ENCODE measurements at regions not wholly inside any gene's neighbourhood (a gene's known extent, or its start where the extent isn't known, plus 50 kb on each side); places are given as distances from the start of the nearest gene placed in this dataset.

GRCh38 chr1:30103708-30104411 lies 619.5 kb downstream of the MATN1 start:
- Histone ChIP-seq H3K79me2 (replicated peaks; ENCODE audit: insufficient read depth, low read length) (no peaks in the 10 kb centered on the region), H3K4me3 (ENCODE audit: low read length) (no peak overlapping the region), H2AFZ (ENCODE audit: low read depth, low read length) (no peak overlapping the region), H3K9me2 (ENCODE audit: insufficient read depth, low read length) (no peaks in the 10 kb centered on the region), H3K27ac (ENCODE audit: low read length) (no peak overlapping the region), H3K9ac (ENCODE audit: low read length) (no peak overlapping the region), H3F3A (ENCODE audit: insufficient read depth, low read length, poor library complexity, severe bottlenecking) (no peaks in the 10 kb centered on the region), H3K9me3 (ENCODE audit: low read length) (no peaks in the 10 kb centered on the region), H3K36me3 (ENCODE audit: insufficient read depth, low read length) (no peaks in the 10 kb centered on the region), H3K4me2 (ENCODE audit: low read length) (no peak overlapping the region), H4K20me1 (ENCODE audit: insufficient read depth) (no peaks in the 10 kb centered on the region), H3K27me3 (ENCODE audit: insufficient read depth, low read depth, low read length) (no peaks in the 10 kb centered on the region)
- TF ChIP-seq SMC3 (conservative IDR thresholded peaks at IDR 0.05; ENCODE audit: poor library complexity) (no peak), POLR2AphosphoS5 (IDR thresholded peaks at IDR 0.05) (no peak), EP300 (conservative IDR thresholded peaks at IDR 0.05; ENCODE audit: poor library complexity, severe bottlenecking) (no peak), CTCF (IDR thresholded peaks at IDR 0.05; ENCODE audit: poor library complexity, severe bottlenecking) (no peak), EZH2 (IDR thresholded peaks at IDR 0.05; ENCODE audit: borderline replicate concordance, insufficient read depth, low read length, poor library complexity, severe bottlenecking) (no peak), RAD21 (conservative IDR thresholded peaks at IDR 0.05) (no peak), TAF1 (IDR thresholded peaks at IDR 0.05; ENCODE audit: low read depth) (no peak), REST (IDR thresholded peaks at IDR 0.05; ENCODE audit: borderline replicate concordance) (no peak), MXI1 (conservative IDR thresholded peaks at IDR 0.05; ENCODE audit: poor library complexity, severe bottlenecking) (no peak)

GRCh38 chr1:30102605-30103004 lies 620.8 kb downstream of the MATN1 start:
- no peak overlapping the region for H2AFZ ChIP-seq (ENCODE audit: low read depth, low read length)
- no peak overlapping the region for H3K4me3 ChIP-seq (ENCODE audit: low read length)

More at GRCh38 chr1:30102605-30103004, 620.8 kb downstream of the MATN1 start:
- no peak overlapping the region for H3K27ac ChIP-seq (ENCODE audit: low read length)
- no peaks in the 10 kb centered on the region for H3K79me2 ChIP-seq (replicated peaks; ENCODE audit: insufficient read depth, low read length)
- no peaks in the 10 kb centered on the region for H3F3A ChIP-seq (ENCODE audit: insufficient read depth, low read length, poor library complexity, severe bottlenecking)
- no peaks in the 10 kb centered on the region for H3K9me3 ChIP-seq (ENCODE audit: low read length)
- no peak overlapping the region for H3K4me2 ChIP-seq (ENCODE audit: low read length)
- H4K20me1 ChIP-seq (ENCODE audit: insufficient read depth): no peaks in the 10 kb centered on the region
- TF ChIP-seq EP300 (conservative IDR thresholded peaks at IDR 0.05; ENCODE audit: poor library complexity, severe bottlenecking) (no peak), CTCF (IDR thresholded peaks at IDR 0.05; ENCODE audit: poor library complexity, severe bottlenecking) (no peak), TAF1 (IDR thresholded peaks at IDR 0.05; ENCODE audit: low read depth) (no peak), SMC3 (conservative IDR thresholded peaks at IDR 0.05; ENCODE audit: poor library complexity) (no peak), MXI1 (conservative IDR thresholded peaks at IDR 0.05; ENCODE audit: poor library complexity, severe bottlenecking) (no peak), REST (IDR thresholded peaks at IDR 0.05; ENCODE audit: borderline replicate concordance) (no peak), RAD21 (conservative IDR thresholded peaks at IDR 0.05) (no peak), EZH2 (IDR thresholded peaks at IDR 0.05; ENCODE audit: borderline replicate concordance, insufficient read depth, low read length, poor library complexity, severe bottlenecking) (no peak)
- H3K36me3 ChIP-seq (ENCODE audit: insufficient read depth, low read length): no peaks in the 10 kb centered on the region
- no peaks in the 10 kb centered on the region for H3K9me2 ChIP-seq (ENCODE audit: insufficient read depth, low read length)
- H3K27me3 ChIP-seq (ENCODE audit: insufficient read depth, low read depth, low read length): no peaks in the 10 kb centered on the region
- no peak overlapping the region for H3K9ac ChIP-seq (ENCODE audit: low read length)

Measured in neural cell (in vitro differentiated cells).